H7 (cell line): ENCODE measurements at regions not wholly inside any gene's neighbourhood (a gene's known extent, or its start where the extent isn't known, plus 50 kb on each side); places are given as distances from the start of the nearest gene placed in this dataset.

Source experiments
- DNase-seq: peaks from one replicate; pipeline ENCODE4 v3.0.0; 2012
- H3K27me3 ChIP-seq: 2 replicates; pipeline ENCODE4 v1.6.0; 2011; ENCODE audit warnings: mild to moderate bottlenecking, low read length; ENCODE audit not compliant: control insufficient read depth, insufficient read depth
- H3K36me3 ChIP-seq: replicated peaks from 2 replicates; pipeline ENCODE4 v1.5.1; 2011; ENCODE audit warnings: low read length; ENCODE audit not compliant: control insufficient read depth, insufficient read depth
- H3K4me3 ChIP-seq: 2 replicates; pipeline ENCODE4 v1.5.1; 2011; ENCODE audit warnings: low read depth, mild to moderate bottlenecking, control low read depth, low read length, moderate library complexity; ENCODE audit not compliant: insufficient read depth

GRCh38 chr18:77910347-77910746 lies 660.7 kb downstream of the GALR1 start:
- no peaks in the 10 kb centered on the region for H3K27me3 ChIP-seq
- no peak for DNase-seq
- no peak overlapping the region for H3K4me3 ChIP-seq
- no peaks in the 10 kb centered on the region for H3K36me3 ChIP-seq

GRCh38 chr18:77911971-77912605 lies 662.4 kb downstream of the GALR1 start:
- DNase-seq, result no peak
- no peaks in the 10 kb centered on the region for H3K27me3 ChIP-seq
- no peaks in the 10 kb centered on the region for H3K36me3 ChIP-seq
- H3K4me3 ChIP-seq, result no peak overlapping the region

GRCh38 chr18:77918730-77919129 lies 669.1 kb downstream of the GALR1 start:
- Histone ChIP-seq H3K27me3 (no peaks in the 10 kb centered on the region), H3K36me3 (no peaks in the 10 kb centered on the region), H3K4me3 (no peak overlapping the region)
- no peak for DNase-seq

- no peaks in the 10 kb centered on the region for H3K36me3 ChIP-seq
Measured at GRCh38 chr18:77919923-77920322, 670.3 kb downstream of the GALR1 start.

DNA sequence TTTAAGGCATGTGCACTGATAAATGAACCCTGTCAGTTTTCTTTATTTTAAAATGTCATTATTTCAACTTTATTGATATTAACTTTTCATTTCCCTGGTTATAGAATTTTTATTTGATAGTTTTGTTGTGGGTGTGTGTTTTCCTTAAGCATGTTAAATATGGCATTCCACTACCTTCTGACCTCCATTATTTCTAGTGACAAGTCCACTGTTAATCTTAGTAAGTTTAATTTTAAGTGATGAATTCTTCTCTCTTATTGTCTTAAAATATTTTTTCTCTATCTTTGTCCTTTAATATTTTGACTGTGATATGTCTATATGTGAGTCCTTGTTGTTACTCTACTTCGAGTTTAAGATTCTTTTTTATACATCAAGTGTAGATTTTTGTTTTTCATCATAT lies 685.7 kb downstream of the GALR1 start:
- DNase-seq, result no peak
- no peaks in the 10 kb centered on the region for H3K36me3 ChIP-seq
- no peaks in the 10 kb centered on the region for H3K27me3 ChIP-seq
- no peak overlapping the region for H3K4me3 ChIP-seq

More at GRCh38 chr18:77919923-77920322, 670.3 kb downstream of the GALR1 start:
- no peak for DNase-seq
- Histone ChIP-seq H3K27me3 (no peaks in the 10 kb centered on the region), H3K4me3 (no peak overlapping the region)

GRCh38 chr18:77940566-77940965 lies 690.9 kb downstream of the GALR1 start:
- no peaks in the 10 kb centered on the region for H3K27me3 ChIP-seq
- no peak for DNase-seq

GRCh38 chr18:77944533-77944932 lies 694.9 kb downstream of the GALR1 start:
- DNase-seq, result no peak
- no peaks in the 10 kb centered on the region for H3K27me3 ChIP-seq
- H3K4me3 ChIP-seq, result no peak overlapping the region
- H3K36me3 ChIP-seq, result no peaks in the 10 kb centered on the region

More at GRCh38 chr18:77940566-77940965, 690.9 kb downstream of the GALR1 start:
- H3K4me3 ChIP-seq, result no peak overlapping the region
- no peaks in the 10 kb centered on the region for H3K36me3 ChIP-seq

- Histone ChIP-seq H3K27me3 (no peaks in the 10 kb centered on the region), H3K36me3 (no peaks in the 10 kb centered on the region), H3K4me3 (no peak overlapping the region)
- DNase-seq, result no peak
Measured at GRCh38 chr18:77948567-77948966, 698.9 kb downstream of the GALR1 start.

- no peaks in the 10 kb centered on the region for H3K36me3 ChIP-seq
- no peak overlapping the region for H3K4me3 ChIP-seq
- no peak for DNase-seq
- no peaks in the 10 kb centered on the region for H3K27me3 ChIP-seq
Measured at GRCh38 chr18:77949355-77949973, 699.8 kb downstream of the GALR1 start.

DNA sequence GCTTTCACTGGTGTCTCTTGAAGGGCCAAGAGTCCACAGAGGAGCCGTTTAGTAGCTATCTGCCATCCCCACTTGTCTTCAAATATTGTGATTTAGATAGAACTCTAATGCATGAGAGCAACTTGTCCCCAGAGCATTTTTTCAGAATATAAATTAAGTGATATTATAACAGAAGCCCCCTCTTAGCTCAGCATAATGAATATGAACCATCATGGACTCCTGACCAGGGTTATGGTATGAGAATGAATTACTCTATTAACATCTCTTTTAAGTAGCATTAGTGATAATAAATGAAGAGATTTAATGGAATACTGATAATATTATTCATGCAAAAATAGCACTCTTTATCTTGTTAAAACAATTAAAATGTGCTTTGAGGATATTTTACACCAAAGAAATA lies 709.6 kb downstream of the GALR1 start:
- DNase-seq, result no peak
- Histone ChIP-seq H3K36me3 (no peaks in the 10 kb centered on the region), H3K4me3 (no peak overlapping the region), H3K27me3 (no peaks in the 10 kb centered on the region)

GRCh38 chr18:77960791-77961410 lies 711.3 kb downstream of the GALR1 start:
- Histone ChIP-seq H3K27me3 (no peaks in the 10 kb centered on the region), H3K4me3 (no peak overlapping the region), H3K36me3 (no peaks in the 10 kb centered on the region)
- no peak for DNase-seq

DNA sequence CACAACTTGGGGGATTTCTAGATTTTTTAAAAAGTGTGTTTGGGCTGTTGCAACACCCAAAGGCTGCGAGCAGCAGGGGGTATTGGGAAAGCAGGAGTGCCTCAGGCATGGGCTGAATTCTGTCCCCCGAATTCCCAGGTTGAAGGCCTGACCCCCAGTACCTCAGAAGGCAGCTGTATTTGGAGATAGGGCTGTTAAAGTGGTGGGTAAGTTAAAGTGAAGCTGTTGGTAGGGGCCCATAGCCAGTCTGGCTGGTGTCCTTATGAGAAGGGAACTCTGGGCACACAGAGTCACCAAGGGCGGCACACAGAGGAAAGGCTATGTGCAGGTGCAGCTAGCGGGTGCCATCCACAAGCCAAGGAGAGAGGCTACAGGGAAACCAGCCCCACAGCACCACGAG lies 717.4 kb downstream of the GALR1 start:
- Histone ChIP-seq H3K36me3 (no peaks in the 10 kb centered on the region), H3K4me3 (no peak overlapping the region), H3K27me3 (no peaks in the 10 kb centered on the region)
- DNase-seq, result no peak

GRCh38 chr18:77967791-77968190 lies 718.1 kb downstream of the GALR1 start:
- no peak for DNase-seq
- Histone ChIP-seq H3K36me3 (no peaks in the 10 kb centered on the region), H3K27me3 (no peaks in the 10 kb centered on the region), H3K4me3 (no peak overlapping the region)

- Histone ChIP-seq H3K4me3 (no peak overlapping the region), H3K27me3 (no peaks in the 10 kb centered on the region), H3K36me3 (no peaks in the 10 kb centered on the region)
- no peak for DNase-seq
Measured at GRCh38 chr18:77969972-77970371, 720.3 kb downstream of the GALR1 start.

DNA sequence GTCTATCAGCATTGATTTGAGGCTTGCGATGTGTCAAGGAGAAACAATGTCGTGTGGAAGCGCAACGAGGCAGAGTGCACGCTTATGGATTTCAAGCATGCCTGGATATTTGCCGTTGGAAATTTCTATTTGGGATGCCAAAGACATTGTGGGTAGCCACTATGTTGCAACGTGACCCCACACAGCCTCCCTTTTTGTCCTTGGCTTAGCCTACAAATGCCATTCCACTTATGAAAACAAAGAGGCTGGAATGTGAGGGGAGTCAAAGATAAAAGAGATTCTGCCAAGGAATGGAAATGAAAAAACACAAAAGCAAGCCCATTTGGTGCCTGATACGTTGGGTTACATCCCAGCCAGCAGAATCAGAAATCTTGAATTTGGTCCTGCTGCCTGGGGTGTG lies 721.2 kb downstream of the GALR1 start:
- Histone ChIP-seq H3K27me3 (no peaks in the 10 kb centered on the region), H3K36me3 (no peaks in the 10 kb centered on the region), H3K4me3 (no peak overlapping the region)
- DNase-seq, result no peak
